IMR-90 (cell line): ENCODE measurements at regions not wholly inside any gene's neighbourhood (a gene's known extent, or its start where the extent isn't known, plus 50 kb on each side); places are given as distances from the start of the nearest gene placed in this dataset.

Experiments
- ATAC-seq: fragments of 200-7000 bp; cut with Tn5 transposase; 2 replicates; pipeline ENCODE4 v1.9.1; 2020; ENCODE audit warnings: low read depth, mild to moderate bottlenecking, moderate library complexity
- BruUV-seq: library from RNA; stranded (reverse); fragments of 400-500 nt; replicated peaks from 2 replicates; lab custom pipeline; 2021; lab: Mats Ljungman, UMichigan
- CTCF ChIA-PET: fragments of 300-600 bp; formaldehyde crosslinking; extraction: SDS; loops from one replicate; lab custom pipeline; 2021; ENCODE audit warnings: antibody characterized with exemption; lab: Yijun Ruan, JAX
- POLR2A ChIA-PET: fragments of 300-600 bp; sonication (Branson Sonifier 250); formaldehyde crosslinking; loops from one replicate; lab custom pipeline; 2022; ENCODE audit warnings: antibody characterized with exemption; ENCODE audit not compliant: unreplicated experiment; lab: Charles Lee
- DNase-seq: peaks from one replicate; pipeline ENCODE4 v3.0.0; 2013
- H2AFZ ChIP-seq: replicated peaks from 2 replicates; pipeline ENCODE3; 2013; ENCODE audit warnings: low read length, mild to moderate bottlenecking; ENCODE audit not compliant: poor library complexity
- H2AK5ac ChIP-seq: 2 replicates; pipeline ENCODE4 v1.6.1; 2013; ENCODE audit warnings: low read depth, low read length, inconsistent platforms
- H2AK9ac ChIP-seq: replicated peaks from 2 replicates; pipeline ENCODE3; 2013; ENCODE audit warnings: mild to moderate bottlenecking, low read depth, low read length, moderate library complexity; ENCODE audit not compliant: poor library complexity
- H2BK120ac ChIP-seq: 2 replicates; pipeline ENCODE4 v1.6.1; 2013; ENCODE audit warnings: low read depth, low read length, inconsistent platforms
- H2BK15ac ChIP-seq: 3 replicates; pipeline ENCODE4 v1.6.1; 2013; ENCODE audit warnings: low read depth, low read length, inconsistent platforms
- H2BK20ac ChIP-seq: 2 replicates; pipeline ENCODE4 v1.6.1; 2013; ENCODE audit warnings: low read depth, mild to moderate bottlenecking, inconsistent platforms, low read length, moderate library complexity
- H2BK5ac ChIP-seq: 2 replicates; pipeline ENCODE4 v1.6.1; 2013; ENCODE audit warnings: mild to moderate bottlenecking, low read depth, low read length, inconsistent platforms; ENCODE audit not compliant: poor library complexity, severe bottlenecking
- H3K14ac ChIP-seq: replicated peaks from 2 replicates; pipeline ENCODE4 v1.6.1; 2013; ENCODE audit warnings: low read depth, low read length, inconsistent platforms
- H3K18ac ChIP-seq: 2 replicates; pipeline ENCODE4 v1.6.1; 2013; ENCODE audit warnings: low read depth, low read length, control low read depth
- H3K23ac ChIP-seq: 2 replicates; pipeline ENCODE4 v1.6.1; 2013; ENCODE audit warnings: low read depth, low read length, inconsistent platforms
- H3K27ac ChIP-seq: 2 replicates; pipeline ENCODE4 v1.5.1; 2013; ENCODE audit warnings: mild to moderate bottlenecking, control low read depth, low read length; ENCODE audit not compliant: insufficient read depth
- H3K27me3 ChIP-seq: 2 replicates; pipeline ENCODE4 v1.6.1; 2013; ENCODE audit warnings: low read length; ENCODE audit not compliant: control insufficient read depth, insufficient read depth
- H3K36me3 ChIP-seq: 2 replicates; pipeline ENCODE4 v1.6.1; 2013; ENCODE audit warnings: low read length, mixed read lengths; ENCODE audit not compliant: control insufficient read depth, insufficient read depth
- H3K4ac ChIP-seq: 2 replicates; pipeline ENCODE4 v1.6.1; 2013; ENCODE audit warnings: low read depth, low read length, inconsistent platforms
- H3K4me1 ChIP-seq: 2 replicates; pipeline ENCODE4 v1.6.1; 2013; ENCODE audit warnings: low read length, mixed read lengths; ENCODE audit not compliant: control insufficient read depth, insufficient read depth
- H3K4me2 ChIP-seq: 2 replicates; pipeline ENCODE4 v1.6.1; 2013; ENCODE audit warnings: low read depth, mild to moderate bottlenecking, control low read depth, low read length, moderate library complexity
- H3K4me3 ChIP-seq: 2 replicates; pipeline ENCODE4 v1.5.1; 2013; ENCODE audit warnings: low read depth, mild to moderate bottlenecking, control low read depth, low read length, moderate library complexity; ENCODE audit not compliant: insufficient read depth
- H3K56ac ChIP-seq: 2 replicates; pipeline ENCODE4 v1.6.1; 2013; ENCODE audit warnings: low read length, inconsistent platforms; ENCODE audit not compliant: insufficient read depth; ENCODE audit errors: extremely low read depth
- H3K79me1 ChIP-seq, 2 experiments: 2 replicates each; pipeline ENCODE4 v1.6.1; 2013; ENCODE audit warnings: low read length in 2 of 2, inconsistent platforms in 1 of 2, low read depth in 1 of 2
- H3K9ac ChIP-seq: 2 replicates; pipeline ENCODE4 v1.6.1; 2013; ENCODE audit warnings: low read depth, low read length, control low read depth
- H3K9me1 ChIP-seq: 2 replicates; pipeline ENCODE4 v1.6.1; 2013; ENCODE audit warnings: low read length, inconsistent platforms; ENCODE audit not compliant: insufficient read depth
- H3K9me3 ChIP-seq: 2 replicates; pipeline ENCODE4 v1.6.1; 2013; ENCODE audit warnings: low read length; ENCODE audit not compliant: control insufficient read depth, insufficient read depth
- H4K20me1 ChIP-seq: 2 replicates; pipeline ENCODE4 v1.6.1; 2013; ENCODE audit warnings: low read length, inconsistent platforms; ENCODE audit not compliant: insufficient read depth
- H4K5ac ChIP-seq: 2 replicates; pipeline ENCODE4 v1.6.1; 2013; ENCODE audit warnings: mild to moderate bottlenecking, low read depth, low read length, control low read depth
- H4K8ac ChIP-seq, 2 experiments: 2 replicates each; pipeline ENCODE4 v1.6.1; 2013; ENCODE audit warnings: low read depth in 2 of 2, low read length in 2 of 2, control low read depth in 1 of 2, inconsistent platforms in 1 of 2
- H4K91ac ChIP-seq: 2 replicates; pipeline ENCODE4 v1.6.1; 2013; ENCODE audit warnings: low read depth, low read length, inconsistent platforms; ENCODE audit not compliant: insufficient read depth
- CEBPB ChIP-seq: IDR thresholded peaks from 2 replicates; pipeline ENCODE4 v1.6.1; 2012; ENCODE audit warnings: low read depth, low read length, improper control_type of control experiment
- RFX5 ChIP-seq: IDR thresholded peaks from 2 replicates; pipeline ENCODE4 v1.8.0; 2012; ENCODE audit warnings: low read depth, mild to moderate bottlenecking, low read length, moderate library complexity
- WGBS, 2 experiments: methylation state at CpG; one replicate each; pipeline versions ENCODE4 v1.1.5 to v1.1.7; 2013; ENCODE audit warnings: missing lambda C conversion rate in 2 of 2; ENCODE audit not compliant: insufficient read length in 1 of 2; ENCODE audit errors: extremely low coverage in 2 of 2; 5-methylcytosine and 5-hydroxymethylcytosine counted together
- dilution Hi-C: fragments of 300-500 bp; cut with HindIII; formaldehyde crosslinking; loops from one replicate; pipeline ENCODE4 v1.14.3; 2018; ENCODE audit warnings: low sequenced_read_pairs; ENCODE audit not compliant: unreplicated experiment
- in situ Hi-C: fragments of 300-500 bp; cut with MboI; formaldehyde crosslinking; loops from 3 replicates; pipeline ENCODE4 v1.14.3; 2019; ENCODE audit warnings: low sequenced_read_pairs, inconsistent platforms, mixed read lengths
- intact Hi-C: fragments of 100-400 bp; cut with micrococcal nuclease; formaldehyde crosslinking; loops from 2 replicates; pipeline ENCODE4 v1.10.0; 2022
- TF ChIP-seq, protein P1 (sequence below): fragments of 150-350 bp; IDR thresholded peaks from 2 replicates; pipeline ENCODE4 v1.6.1; 2017; ENCODE audit warnings: mild to moderate bottlenecking, antibody characterized with exemption, low read length, low read depth

DNA sequence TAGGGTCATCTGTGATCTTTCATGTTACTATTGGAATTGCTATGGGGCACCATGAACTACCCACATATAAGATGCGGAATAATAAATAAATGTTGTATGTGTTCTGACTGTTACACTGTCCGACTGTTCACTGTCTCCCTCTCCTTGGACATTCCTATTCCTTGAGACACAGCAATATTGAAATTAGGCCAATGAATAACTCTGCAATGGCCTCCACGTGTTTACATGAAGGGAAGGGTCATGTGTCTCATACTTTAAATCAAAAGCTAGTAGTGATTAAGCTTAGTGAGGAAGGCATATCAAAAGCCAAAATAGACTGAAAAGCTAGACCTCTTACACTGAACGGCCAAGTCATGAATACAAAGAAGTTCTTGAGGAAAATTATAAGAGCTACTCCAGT is 751.3 kb downstream of the SOCS6 start:
- dilution Hi-C loops (no loop called here), intact Hi-C loops (no loop called here), in situ Hi-C loops (no loop called here)
- H3K9me3 ChIP-seq: no peaks in the 10 kb centered on the region; the same call in 1 of the 2 replicates
- no peak overlapping the region for H3K23ac ChIP-seq
- no peak overlapping the region for H3K4me3 ChIP-seq
- no peaks in the 10 kb centered on the region for H3K4me1 ChIP-seq
- ChIA-PET POLR2A (no interaction called here), CTCF (no interaction called here)
- WGBS, 2 experiments: no CpG with 5 or more reads among the region's 4 CpGs
- H3K18ac ChIP-seq: no peak overlapping the region
- H3K36me3 ChIP-seq: no peaks in the 10 kb centered on the region
- no peak overlapping the region for H4K8ac ChIP-seq
- no peak overlapping the region for H3K14ac ChIP-seq
- no peak overlapping the region for H3K4me2 ChIP-seq
- no peak overlapping the region for H2BK5ac ChIP-seq
- peak; percentile 59 for DNase-seq
- no peaks in the 10 kb centered on the region for H4K20me1 ChIP-seq
- no peak overlapping the region for H4K91ac ChIP-seq
- no peak overlapping the region for H3K56ac ChIP-seq
- no peak overlapping the region for H4K5ac ChIP-seq
- H3K27me3 ChIP-seq: no peaks in the 10 kb centered on the region
- TF ChIP-seq CEBPB: no peak
- TF ChIP-seq, protein P1, sequence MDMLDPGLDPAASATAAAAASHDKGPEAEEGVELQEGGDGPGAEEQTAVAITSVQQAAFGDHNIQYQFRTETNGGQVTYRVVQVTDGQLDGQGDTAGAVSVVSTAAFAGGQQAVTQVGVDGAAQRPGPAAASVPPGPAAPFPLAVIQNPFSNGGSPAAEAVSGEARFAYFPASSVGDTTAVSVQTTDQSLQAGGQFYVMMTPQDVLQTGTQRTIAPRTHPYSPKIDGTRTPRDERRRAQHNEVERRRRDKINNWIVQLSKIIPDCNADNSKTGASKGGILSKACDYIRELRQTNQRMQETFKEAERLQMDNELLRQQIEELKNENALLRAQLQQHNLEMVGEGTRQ: 0 out of 2 replicates have a peak, but pooled peaks have one; percentile 25
- no peak for TF ChIP-seq RFX5
- H2AK5ac ChIP-seq: no peak overlapping the region
- no peak overlapping the region for H2AK9ac ChIP-seq
- no peak overlapping the region for H3K4ac ChIP-seq
- no peak overlapping the region for H3K9ac ChIP-seq
- ATAC-seq: no peak
- H2BK20ac ChIP-seq: no peak overlapping the region
- H2BK15ac ChIP-seq: no peak overlapping the region
- BruUV-seq: no TSS peak
- H3K79me1 ChIP-seq: no peaks in the 10 kb centered on the region
- no peaks in the 10 kb centered on the region for H3K9me1 ChIP-seq
- no peak overlapping the region for H2BK120ac ChIP-seq
- H2AFZ ChIP-seq: no peak overlapping the region
- H3K27ac ChIP-seq: no peak overlapping the region
